Activated CD8-positive, alpha-beta memory T cell treated with anti-CD3 and anti-CD28 coated beads, Interleukin-2, amount 50 U/mL, for 48 hours (primary cell): ENCODE measurements at regions not wholly inside any gene's neighbourhood (a gene's known extent, or its start where the extent isn't known, plus 50 kb on each side); places are given as distances from the start of the nearest gene placed in this dataset.

Source experiments
- DNase-seq: peaks from one replicate; pipeline ENCODE4 v3.0.0-alpha.2; 2020

- no peak for DNase-seq
Observed at GRCh38 chr3:110774496-110775265, 296.9 kb upstream of the NECTIN3 start.

- no peak for DNase-seq
Observed at GRCh38 chr3:110779581-110779980, 292.0 kb upstream of the NECTIN3 start.

- DNase-seq, result no peak
Observed at GRCh38 chr3:110783541-110783940, 288.1 kb upstream of the NECTIN3 start.

- no peak for DNase-seq
Observed at GRCh38 chr3:110788794-110789193, 282.8 kb upstream of the NECTIN3 start.

GRCh38 chr3:110789315-110789714 is 282.3 kb upstream of the NECTIN3 start:
- DNase-seq, result no peak

DNA sequence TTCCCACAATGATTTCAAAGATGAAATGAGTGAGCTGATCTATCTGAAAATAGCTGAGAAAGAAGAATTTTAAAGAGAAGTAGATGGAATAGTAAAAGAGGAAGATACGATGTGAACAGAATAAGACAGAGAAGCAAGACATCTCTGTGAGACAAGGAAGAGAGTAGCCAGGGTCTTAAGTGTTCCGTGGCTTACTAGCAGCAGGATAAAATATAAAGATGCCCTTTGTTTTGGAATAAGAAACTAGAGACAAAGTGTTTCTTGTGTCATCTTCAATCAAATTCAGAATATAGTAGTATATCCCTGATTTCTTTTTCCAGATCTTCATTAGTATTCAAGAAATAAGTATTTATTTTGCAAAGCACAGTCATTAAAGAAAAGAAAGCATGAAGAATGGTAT is 281.0 kb upstream of the NECTIN3 start:
- DNase-seq, result no peak

GRCh38 chr3:110791995-110792686 is 279.5 kb upstream of the NECTIN3 start:
- DNase-seq, result no peak

DNA sequence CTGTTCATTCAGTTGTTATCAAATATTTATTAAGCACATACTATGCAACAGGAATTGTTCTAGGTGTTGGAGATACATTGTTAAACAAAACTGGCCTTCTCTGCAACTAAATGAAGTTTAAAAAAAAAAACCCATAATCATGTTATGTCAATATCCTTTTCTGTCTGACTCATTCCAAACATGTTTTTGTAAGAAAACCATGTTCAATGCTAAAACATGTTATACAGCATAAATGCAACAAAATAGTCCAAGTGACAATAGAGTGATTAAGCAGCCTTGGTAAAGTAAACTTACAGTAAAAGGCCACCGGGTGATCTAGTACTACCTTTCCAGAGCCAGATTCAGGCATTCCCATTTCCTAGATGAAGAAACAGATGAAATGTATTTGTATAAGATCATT is 278.0 kb upstream of the NECTIN3 start:
- no peak for DNase-seq

- DNase-seq, result no peak
Observed at GRCh38 chr3:110795163-110795562, 276.5 kb upstream of the NECTIN3 start.

DNA sequence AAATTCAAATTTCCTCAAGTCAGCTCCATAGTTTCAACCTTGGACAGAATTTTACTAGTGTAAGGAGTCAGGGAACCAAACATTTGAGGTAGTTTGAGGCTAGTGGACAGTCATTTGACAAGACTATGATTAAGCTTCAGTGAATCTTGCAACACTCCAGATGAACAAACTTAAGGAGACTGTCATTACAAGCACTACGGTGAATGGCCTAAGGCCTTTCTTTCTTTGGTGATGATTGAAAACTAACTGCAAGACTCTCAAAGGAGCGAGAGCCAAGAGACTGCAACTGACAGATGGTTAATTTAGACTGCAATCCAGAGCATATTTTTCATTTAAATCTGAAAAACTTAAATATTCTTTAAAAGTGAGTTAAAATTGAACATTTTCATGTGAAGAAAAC is 272.3 kb upstream of the NECTIN3 start:
- no peak for DNase-seq

GRCh38 chr3:110804856-110805255 is 266.8 kb upstream of the NECTIN3 start:
- DNase-seq, result no peak

DNA sequence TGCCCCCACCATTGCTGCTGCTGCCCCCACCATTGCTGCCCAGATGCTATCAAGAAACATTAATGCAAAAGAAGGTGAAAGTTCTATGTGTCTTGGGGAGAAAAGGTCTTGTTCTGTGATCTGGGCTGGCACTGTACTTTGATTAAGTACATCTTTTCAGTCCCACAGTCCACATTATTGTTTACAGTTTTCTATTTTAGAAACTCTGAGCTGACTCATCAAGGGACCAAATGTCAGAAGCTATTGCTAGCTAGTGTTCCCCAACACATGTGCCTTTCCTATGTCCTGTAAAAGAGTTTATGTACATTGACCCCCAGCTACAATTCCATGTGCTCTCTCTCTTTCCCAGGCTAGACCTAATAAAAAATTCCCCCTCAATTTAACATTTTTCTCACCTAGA is 264.7 kb upstream of the NECTIN3 start:
- DNase-seq, result no peak

DNA sequence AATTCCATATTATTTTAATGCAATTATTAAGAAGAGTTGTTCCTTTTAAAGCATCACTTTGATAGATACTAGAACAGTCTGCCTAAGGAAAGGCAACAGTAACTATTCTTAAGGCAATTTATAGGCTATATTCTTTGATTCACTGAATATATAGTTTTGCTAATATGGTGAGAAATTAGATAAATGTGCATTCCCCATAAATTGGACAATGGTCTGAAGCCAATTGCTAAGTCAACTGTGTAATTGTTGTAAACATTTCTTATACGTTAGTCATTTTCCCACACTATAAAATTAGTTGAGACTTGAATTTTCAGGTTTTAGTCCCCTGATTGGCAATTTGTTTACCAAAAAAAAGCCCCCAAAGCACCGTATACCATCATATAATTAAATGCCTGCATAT is 263.0 kb upstream of the NECTIN3 start:
- DNase-seq, result no peak

DNA sequence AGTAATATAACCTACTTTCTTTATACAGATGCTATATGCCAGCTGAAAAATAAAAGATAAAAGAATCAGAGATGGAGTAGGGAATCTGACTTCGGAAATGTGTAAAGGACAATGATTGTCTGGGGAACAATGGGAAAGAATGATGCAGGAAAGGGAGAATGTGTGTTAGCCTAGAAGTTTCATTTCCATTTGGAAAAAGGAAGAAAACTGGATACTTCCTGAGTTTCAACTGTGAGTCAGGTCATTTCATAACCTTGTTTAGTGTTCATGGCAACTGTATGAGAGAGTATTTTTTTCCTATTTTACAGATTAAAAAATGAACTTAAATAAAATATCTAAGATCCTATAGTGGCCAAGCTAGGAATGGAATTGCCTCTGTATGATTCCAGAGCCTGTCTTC is 261.3 kb upstream of the NECTIN3 start:
- no peak for DNase-seq

DNA sequence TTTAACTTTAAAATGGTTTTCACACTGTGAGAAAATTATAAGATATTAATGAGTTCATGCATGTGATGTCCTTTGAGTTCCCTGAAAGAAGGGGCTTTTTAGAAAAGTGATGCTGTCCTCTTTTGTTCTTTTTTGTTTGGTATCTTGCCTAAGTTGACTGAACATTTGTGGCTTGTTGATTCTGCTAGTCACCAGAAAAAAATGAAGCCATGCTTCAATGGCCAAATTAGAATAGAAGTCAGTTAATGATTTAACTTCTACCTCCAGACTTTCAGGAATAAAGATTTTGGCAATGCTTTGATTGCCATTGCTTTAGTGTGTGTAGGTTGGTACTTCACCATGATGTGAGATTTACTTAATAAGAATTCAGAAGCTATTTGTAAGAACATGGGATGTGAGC is 260.6 kb upstream of the NECTIN3 start:
- DNase-seq, result no peak

DNA sequence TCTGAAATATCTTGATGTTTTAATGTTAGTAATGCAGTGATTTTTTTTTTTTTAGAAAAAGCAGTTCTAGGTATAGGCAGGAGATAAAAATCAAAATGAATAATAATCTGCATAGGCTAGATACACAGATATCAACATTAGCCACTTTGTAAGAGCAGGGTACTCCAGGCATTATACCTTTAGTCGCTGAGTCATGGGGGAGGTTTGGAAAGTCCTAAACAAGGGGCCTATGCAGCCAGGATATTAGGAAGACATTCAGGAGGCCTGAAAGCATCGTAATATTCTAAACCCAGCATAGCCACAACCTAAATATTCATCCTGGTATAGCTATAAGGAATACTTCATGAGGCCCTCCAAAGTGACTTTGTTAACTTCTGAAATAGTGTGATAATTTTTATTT is 258.1 kb upstream of the NECTIN3 start:
- no peak for DNase-seq

DNA sequence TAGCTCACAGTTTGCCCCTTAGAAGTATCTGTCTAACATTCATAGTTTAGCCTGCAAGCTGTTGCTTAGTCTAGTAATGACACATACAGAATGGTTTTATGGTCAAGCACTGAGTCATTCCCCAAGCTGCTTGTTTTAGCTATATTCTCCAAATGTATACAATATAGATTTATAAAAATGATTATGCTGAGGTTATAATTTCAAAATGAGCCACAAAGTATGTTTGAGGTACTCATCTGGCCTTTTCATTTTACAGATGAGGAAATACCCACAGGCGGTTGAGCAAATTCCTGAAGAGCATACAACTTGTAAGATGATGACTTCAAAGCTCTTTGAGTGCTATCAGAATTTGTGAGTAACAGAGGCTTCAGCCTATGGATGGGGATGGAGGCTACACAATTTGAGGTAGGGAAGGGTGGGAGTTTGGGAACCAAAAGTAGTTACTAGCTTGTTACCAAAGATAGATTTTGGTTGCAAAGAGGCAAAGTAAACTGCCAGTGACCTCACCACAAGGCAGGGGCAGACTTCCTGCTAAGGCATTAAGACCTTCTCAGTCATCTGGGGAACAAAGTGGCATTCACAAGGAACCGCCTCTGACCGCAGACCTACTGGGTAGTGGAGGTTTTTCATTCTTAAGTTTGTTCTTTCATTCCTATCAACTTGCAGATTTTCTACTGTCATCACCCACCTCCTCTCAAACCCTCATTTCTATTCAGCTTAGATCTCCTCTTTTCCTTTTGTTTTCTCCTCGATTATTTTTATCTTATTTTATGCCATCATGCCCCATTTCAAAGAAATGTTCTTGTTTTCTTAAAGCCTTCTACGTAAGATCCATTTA is 257.2 kb upstream of the NECTIN3 start:
- DNase-seq, result peak; percentile 61

DNA sequence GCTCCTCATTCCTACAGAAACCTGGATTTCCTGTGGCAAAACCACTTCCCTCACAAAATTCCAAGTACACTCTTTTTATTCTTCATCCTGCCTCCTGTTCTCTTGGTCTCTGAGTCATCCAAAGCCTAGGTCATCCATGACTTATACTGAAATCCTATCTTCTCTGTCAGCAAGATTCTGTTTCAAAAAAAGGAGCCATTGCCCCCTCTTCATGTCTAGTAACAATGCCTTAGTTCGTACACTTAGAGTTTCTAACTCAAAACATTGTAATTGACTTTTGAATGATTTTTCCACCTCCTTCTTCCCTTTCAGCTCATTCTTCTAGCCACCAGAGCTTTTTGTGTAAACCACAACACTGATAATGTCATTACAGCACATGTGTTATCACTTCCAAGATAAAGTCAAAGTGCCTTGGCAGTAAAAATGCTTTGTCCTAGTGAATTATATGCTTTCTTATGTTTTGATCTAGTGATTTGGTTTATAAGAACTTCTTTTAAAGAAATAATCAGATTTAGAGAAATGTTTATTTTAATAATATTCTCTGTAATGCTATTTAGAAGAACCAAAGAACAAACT is 256.5 kb upstream of the NECTIN3 start:
- DNase-seq, result no peak

- DNase-seq, result no peak
Observed at GRCh38 chr3:110816008-110816407, 255.6 kb upstream of the NECTIN3 start.

GRCh38 chr3:110821586-110821985 is 250.0 kb upstream of the NECTIN3 start:
- DNase-seq, result no peak

DNA sequence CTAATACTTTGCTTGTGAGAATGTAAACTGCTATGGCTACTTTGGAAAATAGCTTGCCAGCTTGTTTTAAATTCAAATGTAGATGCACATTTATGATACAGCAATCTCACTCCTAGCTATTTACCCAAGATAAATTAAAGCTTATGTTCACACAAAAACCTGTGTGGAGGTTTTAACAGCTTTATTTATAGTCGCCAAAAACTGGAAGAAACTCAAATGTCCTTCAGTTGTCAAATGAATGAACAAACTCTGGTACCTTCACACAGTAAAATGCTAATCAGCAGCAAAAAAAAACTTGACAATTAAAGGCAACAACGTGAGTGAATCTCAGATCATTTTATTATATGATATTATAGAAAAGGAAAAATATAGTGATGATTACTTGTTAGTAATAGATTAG is 248.6 kb upstream of the NECTIN3 start:
- no peak for DNase-seq

GRCh38 chr3:110846971-110847370 is 224.6 kb upstream of the NECTIN3 start:
- DNase-seq, result no peak

- DNase-seq, result no peak
Observed at GRCh38 chr3:110849064-110849463, 222.6 kb upstream of the NECTIN3 start.
